GM21423 (cell line): ENCODE measurements at regions not wholly inside any gene's neighbourhood (a gene's known extent, or its start where the extent isn't known, plus 50 kb on each side); places are given as distances from the start of the nearest gene placed in this dataset.

ENCODE experiments used
- ATAC-seq: cut with Tn5 transposase; IDR thresholded peaks from one replicate; pipeline ENCODE4 v1.9.1; 2021; ENCODE audit warnings: mild to moderate bottlenecking, moderate library complexity; ENCODE audit not compliant: unreplicated experiment

DNA sequence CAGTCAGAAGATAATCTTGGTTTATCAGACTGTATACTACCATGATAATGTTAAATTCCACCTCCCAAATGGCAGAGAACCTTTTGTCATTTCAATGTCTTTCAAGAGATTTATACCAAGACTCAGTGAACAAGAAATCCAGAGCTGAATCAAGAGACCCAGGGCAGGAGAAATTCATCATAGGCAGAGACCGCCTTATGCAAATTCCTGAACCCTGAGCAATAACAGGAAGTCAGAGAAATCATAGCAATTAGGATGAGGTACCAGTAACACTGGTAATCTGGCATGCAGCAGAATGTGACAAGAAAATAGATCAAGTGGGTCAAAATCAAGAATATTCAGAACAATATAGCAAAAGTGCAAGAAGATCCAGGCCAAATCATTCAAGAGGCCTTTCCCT, 412.4 kb upstream of the LRATD1 start:
- ATAC-seq, result no peak

- no peak for ATAC-seq
These were observed 411.1 kb upstream of the LRATD1 start for GRCh38 chr2:14221466-14221865.

DNA sequence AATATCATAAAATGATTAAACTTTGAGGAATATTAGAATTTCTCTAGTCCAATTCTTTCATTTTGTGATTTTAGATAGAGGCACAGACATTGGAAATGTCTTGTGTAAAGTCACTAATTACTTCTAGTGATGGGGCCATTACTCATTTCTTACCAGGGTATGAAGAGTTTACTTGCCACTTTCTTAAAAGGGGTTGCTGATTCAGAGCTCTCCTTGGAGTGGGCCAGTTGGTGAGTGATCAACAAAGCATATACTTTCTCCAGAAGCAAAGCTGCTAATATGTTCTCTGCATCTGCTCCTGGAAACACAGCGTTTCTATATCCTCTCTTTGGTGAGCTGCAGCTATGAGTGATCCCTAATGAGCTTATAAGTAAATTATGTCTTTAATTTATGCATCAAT, 408.9 kb upstream of the LRATD1 start:
- ATAC-seq, result no peak

- no peak for ATAC-seq
These were observed 401.1 kb upstream of the LRATD1 start for GRCh38 chr2:14231391-14231898.

DNA sequence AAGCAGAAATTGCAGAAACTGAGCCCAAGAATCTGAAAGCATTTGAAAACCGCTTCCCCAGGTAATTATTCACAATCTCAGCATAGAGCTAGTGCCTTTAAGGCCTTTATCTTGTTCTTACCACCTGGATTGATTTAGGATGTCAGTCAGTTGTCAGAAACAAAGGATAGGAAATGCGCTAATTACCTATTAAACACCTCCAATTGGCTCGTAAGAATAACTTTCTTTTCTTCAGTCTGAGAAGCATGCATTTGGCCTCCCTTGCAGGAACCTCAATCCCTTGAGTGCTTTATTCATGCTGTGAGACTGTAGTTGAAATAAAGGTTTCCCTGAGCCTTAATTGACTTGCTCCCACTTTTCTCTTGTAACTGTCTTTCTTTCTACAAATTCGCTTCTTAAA, 400.3 kb upstream of the LRATD1 start:
- ATAC-seq, result no peak

DNA sequence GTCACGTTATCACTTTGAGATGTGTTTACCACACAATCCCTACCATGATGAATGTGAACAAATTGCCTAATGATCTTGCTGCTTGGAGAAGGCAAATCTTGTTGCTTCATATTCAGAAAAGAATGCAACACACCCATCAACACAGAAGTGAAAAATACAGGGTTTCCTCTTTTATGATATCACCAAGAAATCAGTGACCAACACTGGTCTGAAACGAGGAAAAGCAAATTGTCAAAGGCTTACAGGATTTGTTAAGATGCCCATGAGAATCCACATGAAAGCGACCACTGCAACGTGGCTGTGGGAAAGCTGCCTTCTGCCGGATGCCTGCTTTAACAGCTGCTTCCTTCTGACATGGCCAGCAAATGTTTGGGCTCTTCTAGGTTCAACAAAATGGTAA, 397.6 kb upstream of the LRATD1 start:
- ATAC-seq, result no peak

- no peak for ATAC-seq
These were observed 396.9 kb upstream of the LRATD1 start for GRCh38 chr2:14235667-14236066.

DNA sequence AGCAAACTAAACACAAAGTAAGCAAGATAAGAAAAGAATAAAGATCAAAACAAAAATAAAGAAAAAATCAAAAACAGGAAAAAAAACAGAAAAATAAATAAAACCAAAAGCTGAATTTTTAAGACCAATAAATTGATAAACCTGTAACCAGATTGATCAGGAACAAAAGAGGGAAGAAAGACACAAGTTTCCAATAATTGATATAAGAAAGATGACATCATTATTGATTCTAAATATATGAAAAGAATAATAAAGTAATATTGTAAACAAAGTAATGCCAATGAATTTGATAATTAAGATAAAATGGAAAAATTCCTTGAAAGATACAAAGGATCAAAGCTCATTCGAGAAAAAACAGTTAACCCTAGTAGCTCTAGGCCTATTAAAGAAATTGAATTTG, 394.6 kb upstream of the LRATD1 start:
- no peak for ATAC-seq

DNA sequence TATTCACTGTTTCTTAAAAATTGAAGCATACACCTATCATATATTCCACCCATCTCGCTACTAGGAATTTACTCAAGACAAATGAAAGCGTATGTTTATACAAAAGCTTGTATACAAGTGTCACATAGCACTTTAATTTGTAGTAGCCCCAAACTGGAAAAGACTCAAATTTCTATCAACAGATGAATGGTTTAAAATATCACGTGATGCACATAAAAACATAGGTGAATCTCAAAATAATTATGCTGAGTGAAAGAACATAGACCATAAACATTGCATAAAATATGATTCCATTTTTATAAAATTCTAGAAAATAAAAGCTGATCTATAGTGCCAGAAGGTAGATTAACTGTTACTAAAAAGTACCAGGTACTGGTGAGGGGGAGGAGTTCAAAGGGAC, 392.9 kb upstream of the LRATD1 start:
- no peak for ATAC-seq

GRCh38 chr2:14240868-14241267, 391.6 kb upstream of the LRATD1 start:
- ATAC-seq, result no peak

- no peak for ATAC-seq
These were observed 386.6 kb upstream of the LRATD1 start for GRCh38 chr2:14245901-14246300.

GRCh38 chr2:14255135-14255820, 377.2 kb upstream of the LRATD1 start:
- no peak for ATAC-seq

DNA sequence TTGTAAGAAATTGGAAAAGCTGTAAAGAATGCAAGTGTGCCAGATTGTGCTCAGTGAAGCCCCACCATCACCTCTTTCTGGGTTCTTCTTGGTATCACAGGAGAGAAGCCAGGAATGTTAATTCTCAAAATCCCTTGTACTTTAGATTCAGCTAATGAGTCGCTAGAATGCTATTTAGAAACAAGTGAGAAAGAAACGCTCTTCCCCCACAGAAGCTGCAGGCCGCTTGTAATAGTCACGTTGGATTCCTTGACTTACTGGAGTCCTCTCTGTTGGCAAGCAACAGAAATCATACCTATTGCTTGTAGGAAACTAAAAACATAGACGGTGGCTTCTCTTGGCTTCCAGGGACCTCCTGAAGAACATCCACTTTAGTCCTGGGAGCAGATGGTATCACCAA, 375.6 kb upstream of the LRATD1 start:
- no peak for ATAC-seq

DNA sequence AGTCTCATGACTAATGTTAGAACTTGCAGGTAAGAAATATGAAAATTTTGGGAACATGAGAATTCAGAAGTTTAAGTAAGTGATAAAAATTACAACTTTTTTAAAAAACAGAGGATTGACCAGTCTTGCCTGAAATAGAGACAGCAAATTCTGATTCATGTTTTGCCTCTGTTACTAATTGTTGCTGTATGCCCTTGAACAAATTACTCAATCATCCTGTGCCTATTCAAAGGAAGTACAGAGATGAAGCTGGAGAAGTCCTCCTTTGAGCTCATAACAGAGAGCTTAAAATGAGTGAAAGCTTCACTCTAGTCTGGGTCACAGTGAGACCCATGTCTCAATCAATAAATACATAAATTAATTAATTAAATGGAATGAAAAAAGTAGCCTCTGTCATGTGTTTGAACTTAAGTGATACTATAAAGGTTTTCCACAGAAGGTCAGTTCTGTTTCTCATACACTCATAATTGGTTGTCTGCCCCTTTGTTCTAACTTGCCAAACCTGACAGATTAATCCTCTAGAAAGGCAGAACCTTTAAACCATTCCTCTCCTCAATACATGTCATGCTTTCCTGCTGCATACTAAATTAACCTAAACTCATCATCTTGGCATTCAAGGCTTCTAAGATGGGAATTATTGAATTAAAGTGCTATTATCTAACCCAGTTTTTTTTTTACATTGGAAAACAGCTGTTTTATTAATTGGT, 374.6 kb upstream of the LRATD1 start:
- ATAC-seq, result no peak

DNA sequence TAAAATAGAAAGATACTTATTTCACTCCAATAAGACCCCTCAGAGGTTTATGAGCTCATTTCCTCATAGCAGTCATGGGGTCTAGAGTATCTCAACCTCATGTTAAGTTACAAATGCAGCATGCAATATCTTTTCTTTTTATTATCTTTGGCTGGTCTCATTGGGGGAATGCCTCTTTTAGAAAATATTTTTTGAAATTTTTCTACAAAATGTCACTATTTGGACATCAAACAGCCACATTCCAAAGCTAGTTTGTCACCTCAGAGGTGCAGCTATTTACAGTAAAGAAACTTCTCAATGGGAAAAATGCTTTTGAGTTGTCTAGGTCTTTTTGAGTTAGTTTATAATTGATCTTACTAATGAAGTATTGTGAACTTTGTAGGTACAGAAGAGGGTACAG, 370.7 kb upstream of the LRATD1 start:
- ATAC-seq, result no peak

GRCh38 chr2:14263053-14263452, 369.5 kb upstream of the LRATD1 start:
- ATAC-seq, result no peak

DNA sequence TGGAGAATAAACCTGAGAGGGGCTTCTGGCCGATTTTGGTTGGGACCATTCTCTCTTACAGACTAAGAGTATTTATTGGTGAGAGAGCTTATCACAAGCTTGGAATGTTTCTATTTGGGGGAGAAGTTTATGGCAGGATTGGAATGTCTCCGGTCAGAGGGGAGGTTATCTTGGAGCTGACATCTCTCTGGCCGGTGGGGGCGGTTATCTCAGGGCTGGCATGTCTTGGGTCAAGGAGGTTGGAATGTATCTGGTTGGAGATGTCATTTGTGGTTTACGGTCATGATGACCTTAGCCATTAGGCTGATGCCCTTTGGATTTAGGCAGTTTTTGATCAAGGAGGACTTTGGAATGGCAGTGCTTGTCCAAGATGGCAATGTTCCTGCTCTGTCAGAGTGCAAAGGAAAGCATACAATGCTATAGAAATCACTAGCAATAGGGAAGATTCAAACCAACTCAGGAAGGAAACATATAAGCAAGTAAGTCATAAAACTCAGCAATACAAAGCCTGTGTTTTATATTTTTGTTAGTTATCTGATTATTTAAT, 362.4 kb upstream of the LRATD1 start:
- no peak for ATAC-seq

GRCh38 chr2:14272396-14273075, 360.0 kb upstream of the LRATD1 start:
- ATAC-seq, result no peak

GRCh38 chr2:14273650-14274049, 358.9 kb upstream of the LRATD1 start:
- ATAC-seq, result no peak

GRCh38 chr2:14284244-14284643, 348.3 kb upstream of the LRATD1 start:
- no peak for ATAC-seq

DNA sequence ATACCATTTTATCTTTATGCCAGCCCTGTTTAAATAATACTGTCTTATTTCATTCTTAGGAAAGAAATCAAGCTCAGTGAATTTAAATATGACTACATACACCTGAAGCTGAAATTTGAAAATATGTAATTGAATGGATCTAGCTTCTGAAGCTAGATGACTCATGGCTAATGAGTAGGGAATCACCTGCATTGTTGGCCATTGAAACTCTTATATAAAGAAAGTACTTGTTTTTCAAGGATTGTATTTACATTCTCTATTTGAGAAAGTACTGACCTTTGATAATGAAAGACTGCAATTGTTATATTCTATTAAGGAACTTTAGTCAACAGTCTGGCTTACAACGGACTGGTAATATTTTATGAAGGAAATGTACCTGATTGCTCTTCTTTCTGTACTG, 346.7 kb upstream of the LRATD1 start:
- no peak for ATAC-seq

- ATAC-seq, result no peak
These were observed 344.5 kb upstream of the LRATD1 start for GRCh38 chr2:14288016-14288415.
